Gastrocnemius medialis (tissue), 4 donors: ENCODE measurements at regions not wholly inside any gene's neighbourhood (a gene's known extent, or its start where the extent isn't known, plus 50 kb on each side); places are given as distances from the start of the nearest gene placed in this dataset.

Source experiments
- CTCF ChIP-seq, 5 experiments: fragments of 450-650 bp in 3 of 5; fragments of 200-600 bp in 2 of 5; sonication (generic) in 2 of 5; IDR thresholded peaks in 4 of 5; conservative IDR thresholded peaks in 1 of 5; 1 replicate in 4 of 5; 2 replicates in 1 of 5; pipeline ENCODE4 v1.5.1; 2016 to 2019; ENCODE audit warnings: antibody characterized with exemption in 5 of 5, mild to moderate bottlenecking in 3 of 5, moderate library complexity in 3 of 5
- POLR2A ChIP-seq, 2 donors: fragments of 450-650 bp; IDR thresholded peaks; one replicate each; pipeline ENCODE4 v1.6.1; 2017; ENCODE audit warnings: antibody characterized with exemption in 2 of 2, mild to moderate bottlenecking in 2 of 2, moderate library complexity in 2 of 2

- TF ChIP-seq CTCF (IDR thresholded peaks at IDR 0.05 in 4 of 5, conservative IDR thresholded peaks at IDR 0.05 in 1 of 5) (no peak), POLR2A (IDR thresholded peaks at IDR 0.05) (no peak)
Measured at GRCh38 chr12:87802721-87803011, 226.5 kb downstream of the C12orf50 start.
